A673 (cell line): ENCODE measurements at regions not wholly inside any gene's neighbourhood (a gene's known extent, or its start where the extent isn't known, plus 50 kb on each side); places are given as distances from the start of the nearest gene placed in this dataset.

ENCODE experiments used
- CTCF ChIP-seq: fragments of 300-800, 200-600 bp; sonication (generic); conservative IDR thresholded peaks from 2 replicates; pipeline ENCODE4 v1.5.1; 2017; ENCODE audit warnings: low read depth, mild to moderate bottlenecking, antibody characterized with exemption, low read length, moderate library complexity, mixed read lengths
- EZH2 ChIP-seq: fragments of 200-600 bp; sonication (generic); IDR thresholded peaks from 2 replicates; pipeline ENCODE4 v1.6.1; 2017; ENCODE audit warnings: borderline replicate concordance, low read depth, mild to moderate bottlenecking, mixed read lengths, antibody characterized with exemption, low read length; ENCODE audit not compliant: poor library complexity, severe bottlenecking

- TF ChIP-seq CTCF (no peak), EZH2 (no peak)
These were observed 381.0 kb upstream of the USP15 start for GRCh38 chr12:61879229-61879628.
